ENCODE measurements at regions not wholly inside any gene's neighbourhood (a gene's known extent, or its start where the extent isn't known, plus 50 kb on each side); places are given as distances from the start of the nearest gene placed in this dataset.
"Not testable (repeated sequence)": the region's sequence is repeated elsewhere in the genome, so short reads cannot be mapped to it uniquely, and the experiment has no call there.

DNA sequence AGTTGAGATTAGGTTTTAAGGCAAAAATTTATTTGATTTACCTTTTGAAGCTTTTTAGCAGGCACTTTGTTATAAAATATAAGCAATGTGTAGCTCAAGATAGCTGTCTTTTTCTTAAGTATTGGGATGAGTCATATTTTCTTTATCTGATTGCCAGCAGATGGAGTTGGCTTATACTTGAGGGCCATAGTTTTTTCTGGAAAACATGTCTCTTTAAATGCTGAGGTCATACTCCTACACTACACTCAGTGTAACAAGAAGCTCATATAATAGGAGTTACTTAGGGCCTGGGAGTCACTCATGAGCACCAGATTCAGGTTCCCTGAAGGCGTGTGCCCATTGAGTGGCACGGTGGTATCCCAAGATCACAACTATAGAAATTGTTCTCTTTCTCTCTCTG, 579.8 kb downstream of the EDEM1 start:
- no peak for DNase-seq

- DNase-seq, result no peak
Observed at GRCh38 chr3:5768281-5768945, 580.9 kb downstream of the EDEM1 start.

DNA sequence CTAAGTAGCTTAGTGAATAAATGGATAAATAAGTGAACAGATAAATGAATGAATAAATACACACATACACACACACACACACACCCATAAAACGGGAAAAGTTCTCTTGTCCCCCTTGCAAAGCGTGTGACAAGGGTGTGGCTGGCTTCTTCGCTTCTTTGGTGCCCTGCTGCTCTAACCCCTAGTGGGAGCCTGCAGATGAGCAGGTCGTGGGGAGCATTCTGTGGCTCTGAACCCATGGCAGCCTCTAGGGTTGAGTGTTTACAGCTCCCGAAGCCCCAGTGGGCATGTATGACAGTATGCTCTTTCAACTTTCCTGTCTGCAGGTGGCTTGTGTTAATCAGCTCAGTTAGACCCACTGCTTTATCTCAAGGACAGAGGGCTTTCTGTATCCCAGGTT, 582.3 kb downstream of the EDEM1 start:
- no peak for DNase-seq

- DNase-seq, result no peak
Observed at GRCh38 chr3:5774337-5774736, 586.8 kb downstream of the EDEM1 start.

GRCh38 chr3:5775100-5775499, 587.6 kb downstream of the EDEM1 start:
- DNase-seq, result not testable (repeated sequence)

GRCh38 chr3:5784690-5785089, 597.2 kb downstream of the EDEM1 start:
- DNase-seq, result no peak

GRCh38 chr3:5787861-5788488, 600.5 kb downstream of the EDEM1 start:
- no peak for DNase-seq

DNA sequence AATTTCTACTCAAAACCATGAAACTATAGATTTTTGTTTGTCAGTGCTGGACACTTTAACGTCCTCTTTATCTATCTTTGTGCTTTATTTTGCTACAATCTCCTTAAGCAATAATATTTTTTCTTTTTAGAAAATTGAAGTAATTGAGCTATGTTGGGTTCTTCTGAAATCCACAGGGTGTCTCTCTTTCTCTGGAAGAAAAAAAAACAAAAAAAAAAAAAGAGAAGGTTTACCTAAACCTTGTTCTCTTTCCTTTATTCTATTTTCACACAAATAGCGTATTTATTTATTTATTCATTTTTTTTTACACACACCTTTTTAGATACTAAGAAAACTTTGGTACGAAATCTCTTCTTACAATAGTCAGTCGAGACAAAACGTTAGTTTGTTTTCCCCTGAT, 601.0 kb downstream of the EDEM1 start:
- DNase-seq, result no peak

DNA sequence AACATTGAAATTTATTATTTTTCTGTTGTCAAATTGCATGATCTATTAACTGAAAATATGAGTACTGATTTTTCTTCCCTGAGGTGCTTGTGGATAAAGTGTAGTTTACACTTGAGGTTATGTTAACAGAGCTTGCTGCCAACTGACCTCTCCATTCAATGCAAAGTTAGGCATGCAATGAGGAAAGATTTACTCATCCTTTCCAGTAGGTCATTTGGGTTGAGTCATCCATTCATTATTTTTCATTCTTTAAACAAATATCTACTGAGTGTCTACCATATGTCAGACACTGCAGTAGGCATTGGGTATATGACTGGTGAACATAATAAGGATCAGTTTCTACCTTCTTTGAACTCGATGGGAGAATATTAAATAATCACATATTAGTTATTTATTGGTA, 604.1 kb downstream of the EDEM1 start:
- DNase-seq, result no peak

- DNase-seq, result no peak
Observed at GRCh38 chr3:5796541-5796940, 609.0 kb downstream of the EDEM1 start.

GRCh38 chr3:5798809-5799208, 611.3 kb downstream of the EDEM1 start:
- no peak for DNase-seq

GRCh38 chr3:5799398-5799797, 611.9 kb downstream of the EDEM1 start:
- DNase-seq, result no peak

DNA sequence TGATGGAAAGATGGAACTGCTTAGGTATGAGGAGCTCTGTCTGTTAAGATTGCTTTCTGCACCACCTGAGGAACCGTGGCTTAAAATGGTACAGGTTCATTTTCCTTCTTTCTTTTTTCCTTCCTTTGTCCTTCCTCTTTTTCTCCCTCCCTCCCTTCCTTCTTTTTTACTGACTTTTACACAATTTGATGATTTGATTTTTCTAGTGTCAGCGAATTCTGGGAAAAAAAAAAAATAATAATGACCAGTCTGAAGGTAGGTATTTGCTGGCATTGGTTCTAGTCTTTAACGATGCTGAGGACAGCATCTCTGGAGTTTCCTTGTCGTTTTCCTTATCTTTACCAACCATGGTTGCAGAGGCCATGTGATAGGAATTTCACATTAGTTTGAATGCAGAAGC, 613.5 kb downstream of the EDEM1 start:
- DNase-seq, result no peak

DNA sequence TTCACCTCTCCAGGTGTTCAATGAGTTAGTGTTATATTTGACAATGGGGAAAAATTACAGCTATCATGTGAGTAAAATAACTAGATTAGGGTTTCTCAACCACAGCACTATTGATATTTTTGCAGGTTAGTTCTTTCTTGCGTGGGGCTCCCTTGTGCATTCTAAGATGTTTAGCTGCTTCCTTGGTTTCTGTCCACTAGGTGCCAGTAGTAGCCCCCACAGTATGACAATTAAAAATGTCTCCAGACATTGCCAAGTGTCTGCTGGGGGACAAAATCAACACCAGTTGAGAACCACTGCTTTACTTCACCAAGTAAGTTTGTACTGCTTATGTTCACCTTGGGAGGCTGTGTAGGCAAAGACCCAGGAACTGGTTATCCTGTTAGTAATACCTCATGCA, 618.7 kb downstream of the EDEM1 start:
- no peak for DNase-seq

GRCh38 chr3:5809586-5810246, 622.2 kb downstream of the EDEM1 start:
- no peak for DNase-seq

DNA sequence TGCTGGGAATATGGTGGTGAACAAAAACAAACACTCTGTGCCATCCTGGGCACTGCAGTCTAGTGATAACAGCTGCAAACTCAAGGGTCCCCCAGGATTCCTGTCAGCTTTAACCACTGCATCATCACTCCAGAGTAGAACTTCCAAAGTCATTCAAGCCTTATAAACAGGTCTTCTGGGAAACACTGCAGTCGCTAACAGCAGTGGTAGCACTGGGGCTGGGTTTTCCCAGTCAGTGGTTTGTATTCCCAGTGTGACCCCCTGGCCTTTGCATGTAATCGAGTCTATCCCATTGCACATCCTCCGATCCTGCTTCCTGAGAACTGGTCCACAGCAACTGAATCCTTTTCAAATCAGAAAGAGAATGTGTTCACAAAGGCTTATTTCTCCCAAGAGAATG, 623.5 kb downstream of the EDEM1 start:
- no peak for DNase-seq

DNA sequence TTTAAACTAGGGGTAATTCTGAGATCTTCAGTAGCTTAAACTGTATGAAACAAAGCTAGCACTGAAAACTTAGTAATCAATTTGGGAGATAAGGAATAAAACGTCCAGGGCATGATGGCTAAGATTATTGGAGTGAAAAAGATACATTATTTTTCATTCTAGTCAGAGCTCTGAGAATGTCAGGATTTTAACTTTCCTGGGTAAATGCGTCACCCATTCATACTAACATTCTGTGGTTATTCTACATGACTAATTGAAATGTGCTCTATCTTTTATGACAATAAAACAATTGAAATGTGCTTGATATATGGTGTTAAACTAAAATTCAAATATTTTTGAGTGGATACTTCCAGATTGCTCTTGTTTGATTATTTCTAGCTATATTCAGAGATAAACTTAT, 626.0 kb downstream of the EDEM1 start:
- no peak for DNase-seq

DNA sequence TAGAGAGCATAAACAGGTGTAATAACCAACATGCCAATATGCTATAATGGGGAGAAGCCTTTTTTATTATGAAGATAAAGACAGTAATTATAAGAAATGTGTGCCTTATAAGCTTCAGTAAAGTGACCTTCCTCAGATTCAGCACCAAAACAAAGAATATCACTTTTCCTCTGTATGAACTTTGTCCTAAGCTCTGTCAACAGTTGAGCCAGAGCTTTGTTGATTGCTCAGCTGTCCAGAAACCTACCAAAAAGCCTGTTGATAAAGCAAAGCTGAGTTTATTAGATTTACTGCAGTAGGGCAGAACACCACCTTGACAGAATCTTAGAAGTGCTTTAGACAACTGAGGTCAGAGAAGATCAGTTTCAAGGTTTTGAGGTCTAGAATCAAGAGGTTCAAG, 635.3 kb downstream of the EDEM1 start:
- no peak for DNase-seq

GRCh38 chr3:5826467-5826866, 639.0 kb downstream of the EDEM1 start:
- no peak for DNase-seq

DNA sequence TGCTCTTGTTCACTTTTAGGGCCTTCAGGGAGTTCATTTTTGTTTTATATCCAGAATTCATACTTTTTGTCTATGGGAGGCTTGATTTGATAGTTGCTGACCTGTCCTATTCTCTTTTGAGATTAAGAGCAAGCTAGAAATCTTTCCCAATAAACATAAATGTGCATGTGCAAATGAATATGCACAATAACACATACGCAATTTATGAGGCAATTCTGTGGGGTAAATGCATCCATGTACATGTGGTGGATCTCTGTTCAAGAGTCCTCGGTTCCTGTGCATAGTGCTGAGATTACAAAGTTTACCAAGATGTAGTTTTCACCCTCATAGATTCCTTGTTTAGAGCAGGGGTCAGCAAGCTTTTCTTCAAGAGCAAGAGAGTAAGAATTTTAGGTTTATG, 640.7 kb downstream of the EDEM1 start:
- DNase-seq, result no peak

- DNase-seq, result no peak
Observed at GRCh38 chr3:5840056-5840455, 652.5 kb downstream of the EDEM1 start.

- no peak for DNase-seq
Observed at GRCh38 chr3:5841599-5841998, 654.1 kb downstream of the EDEM1 start.

DNA sequence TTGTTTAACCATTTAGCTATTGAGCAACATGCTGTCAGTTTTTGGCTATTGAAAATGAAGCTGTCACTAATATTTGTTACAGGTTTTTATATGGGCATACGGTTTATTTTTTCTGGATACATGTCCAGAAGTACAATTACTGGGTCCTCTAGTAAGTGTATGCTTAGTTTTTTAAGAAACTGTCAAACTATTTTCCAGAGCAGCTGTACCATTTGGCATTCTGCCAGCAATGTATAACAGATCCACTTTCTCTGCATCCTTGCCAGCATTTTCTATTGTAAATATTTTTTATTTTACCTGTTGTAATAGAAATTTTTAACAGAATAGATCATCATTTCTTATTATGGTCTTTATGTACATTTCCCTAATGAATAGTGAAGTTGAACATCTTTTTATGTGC, 658.8 kb downstream of the EDEM1 start:
- DNase-seq, result no peak

DNA sequence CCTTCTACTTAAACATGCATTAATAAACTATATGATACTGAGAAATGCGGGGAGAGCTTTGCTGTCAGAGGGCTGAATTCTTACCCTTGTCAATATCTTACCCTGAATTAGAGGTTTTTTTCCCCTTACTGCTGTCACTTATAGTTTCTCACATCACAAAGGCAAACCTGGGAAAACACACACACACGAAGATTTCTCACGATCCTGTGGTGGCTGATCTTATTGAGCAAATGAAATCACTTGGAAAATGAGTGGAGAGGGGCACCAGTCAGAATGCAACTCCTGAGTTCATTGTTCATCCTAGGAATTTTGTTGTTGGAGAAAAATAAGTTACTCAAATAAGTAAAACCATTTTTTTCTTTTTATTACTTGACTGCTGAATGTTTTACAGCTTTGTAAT, 673.6 kb downstream of the EDEM1 start:
- no peak for DNase-seq

DNA sequence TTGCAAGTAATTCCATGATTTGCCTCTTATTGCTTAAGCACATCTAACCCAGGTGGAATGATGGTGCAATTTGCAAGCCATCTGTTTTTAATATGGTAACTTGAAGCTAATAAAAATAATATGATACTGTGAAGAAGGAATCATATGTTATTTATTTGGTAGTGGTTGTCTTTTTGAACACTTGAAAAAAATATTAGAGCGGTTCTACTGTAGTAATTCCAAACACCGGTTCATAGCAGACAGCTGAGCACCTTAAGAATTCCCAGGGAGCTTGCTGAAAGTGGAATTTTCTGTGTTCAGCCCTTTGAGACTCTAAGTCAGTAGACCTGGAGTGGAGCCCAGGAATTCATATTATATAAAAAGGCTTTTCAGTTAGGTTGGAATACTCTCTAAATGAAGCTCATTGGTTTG, 687.4 kb downstream of the EDEM1 start:
- DNase-seq, result no peak
